Iris pigment epithelial cell (primary cell): ENCODE measurements at regions not wholly inside any gene's neighbourhood (a gene's known extent, or its start where the extent isn't known, plus 50 kb on each side); places are given as distances from the start of the nearest gene placed in this dataset.
A peak's percentile ranks its signal among the peaks of the same experiment; 100 is the strongest.

Experiments used
- DNase-seq: peaks from one replicate; pipeline ENCODE4 v3.0.0-alpha.2; 2011; ENCODE audit warnings: low read depth

DNA sequence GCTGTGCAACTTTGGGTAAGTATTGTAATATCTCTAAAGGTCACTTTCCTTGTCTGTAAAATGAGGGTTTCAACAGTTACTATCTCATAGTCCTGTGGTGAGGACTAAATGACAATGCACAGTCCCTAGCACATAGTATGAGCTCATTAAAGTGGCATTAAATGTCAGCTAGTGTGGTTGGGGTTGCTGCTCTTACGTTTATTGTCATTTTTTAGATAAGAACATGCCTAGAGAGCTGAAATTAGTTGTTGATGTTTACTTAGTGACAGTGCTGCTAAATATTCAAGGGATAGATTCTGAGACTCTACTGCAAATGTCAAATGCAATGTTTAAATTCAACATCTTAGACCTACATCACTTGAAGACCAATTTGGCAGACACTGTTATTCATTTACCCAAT is 356.1 kb upstream of the ETAA1 start:
- DNase-seq: no peak

DNA sequence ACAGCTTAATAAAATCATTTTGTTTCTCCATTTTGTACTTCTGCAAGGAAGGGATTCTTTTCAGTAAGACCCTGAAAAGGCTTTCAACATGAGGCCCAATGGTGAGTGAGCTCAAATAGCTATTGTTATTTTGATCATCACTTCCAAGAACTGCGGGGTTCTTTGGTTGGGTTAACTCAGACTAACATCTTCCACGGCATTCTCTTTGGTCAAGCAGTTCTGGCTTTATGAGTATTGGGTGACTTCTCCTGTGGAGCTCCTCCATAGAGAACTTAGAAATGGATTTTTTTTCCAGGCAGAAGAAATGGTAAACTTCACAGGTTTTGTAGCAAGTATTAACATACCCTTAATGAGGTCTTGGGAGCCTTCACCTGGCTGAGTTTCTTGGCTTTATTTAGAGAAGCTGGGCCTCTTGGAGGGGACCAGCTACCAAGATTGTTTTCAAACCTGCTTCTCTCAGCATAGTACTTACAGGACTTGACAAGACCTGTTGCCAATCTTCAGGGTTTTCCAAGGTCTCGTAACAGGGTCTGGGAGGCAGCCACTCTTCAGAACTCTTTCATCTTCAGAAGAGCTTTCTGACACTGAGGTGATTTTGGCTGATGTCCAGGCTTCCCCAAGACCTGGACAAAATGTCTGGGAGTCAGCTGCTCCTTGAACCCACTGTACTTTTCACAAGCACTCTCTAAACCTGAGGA is 353.2 kb upstream of the ETAA1 start:
- DNase-seq: no peak

DNA sequence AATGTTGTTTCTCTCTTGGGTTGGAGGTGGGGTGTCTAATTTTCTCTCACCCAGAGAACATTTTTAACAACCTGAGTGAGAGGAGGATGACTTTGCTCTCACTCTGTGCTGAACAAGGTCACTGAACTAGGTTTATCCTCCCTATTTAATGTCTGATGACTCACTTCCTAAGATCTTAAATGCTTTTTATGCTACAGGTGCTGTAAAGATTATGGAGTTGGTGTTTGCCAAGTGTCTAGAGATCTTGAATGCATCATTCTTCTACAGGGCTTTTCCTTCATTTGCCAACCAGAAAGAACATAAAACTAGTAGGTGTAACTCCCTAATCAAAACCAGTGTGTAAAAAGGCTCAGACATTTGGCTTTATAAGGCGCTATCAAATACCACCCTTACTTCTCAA is 350.5 kb upstream of the ETAA1 start:
- no peak for DNase-seq

DNA sequence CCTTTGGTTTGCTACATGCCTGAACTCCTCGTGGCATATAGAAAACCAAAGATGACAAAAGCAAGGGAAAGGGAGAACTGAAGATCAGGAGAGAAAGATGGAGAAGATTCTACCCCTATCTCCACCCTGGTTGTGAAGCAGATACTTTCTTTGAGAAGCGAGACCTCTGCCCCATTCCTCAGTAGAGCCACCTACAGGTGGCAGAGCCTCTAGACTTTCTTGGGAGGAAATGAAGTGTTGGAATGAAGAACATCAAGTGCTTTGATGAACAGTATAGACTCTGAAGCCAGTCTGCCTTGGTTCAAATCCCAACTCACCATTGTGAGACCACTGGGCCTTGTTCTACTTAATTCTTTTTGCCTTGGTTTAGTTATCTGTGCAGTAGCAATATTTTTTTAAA is 348.8 kb upstream of the ETAA1 start:
- no peak for DNase-seq

DNA sequence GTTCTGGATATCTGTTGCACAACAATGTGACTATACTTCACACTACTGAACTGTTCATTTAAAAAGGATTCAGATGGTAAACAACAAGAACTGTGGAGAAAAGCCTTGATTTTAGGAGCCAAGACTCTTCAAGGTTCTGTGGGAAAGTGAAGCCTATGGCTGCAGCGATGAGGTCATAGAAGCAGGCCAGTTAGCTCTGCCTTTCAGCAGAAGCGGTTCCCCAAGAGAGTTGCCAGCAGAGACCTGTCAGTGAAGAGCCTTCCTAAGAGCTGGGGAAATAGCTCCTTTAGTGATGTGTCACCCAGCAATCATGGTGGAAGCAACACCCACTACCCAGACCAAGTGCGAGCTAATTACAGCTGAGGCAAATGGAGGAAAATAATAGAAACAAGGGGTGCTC is 346.5 kb upstream of the ETAA1 start:
- peak; percentile 77 for DNase-seq

DNA sequence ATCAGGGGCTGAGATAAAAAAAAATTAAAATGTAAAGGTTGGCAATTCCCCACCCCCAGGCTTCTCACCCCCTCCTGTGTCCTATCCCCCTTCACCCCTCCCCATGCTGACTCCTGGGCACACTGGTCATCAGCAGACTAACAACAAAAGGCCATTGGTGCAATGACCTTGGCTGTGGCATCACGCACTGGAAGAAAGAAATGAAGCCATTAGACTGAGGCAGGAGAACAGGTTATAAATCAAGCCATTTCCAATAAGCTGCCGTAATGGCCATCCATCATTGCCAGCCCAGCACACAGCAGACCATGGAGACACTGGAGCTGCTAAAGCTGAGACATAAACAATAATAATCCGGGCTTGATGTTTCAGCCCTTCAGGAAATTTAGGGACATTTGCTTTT is 342.4 kb upstream of the ETAA1 start:
- no peak for DNase-seq

DNA sequence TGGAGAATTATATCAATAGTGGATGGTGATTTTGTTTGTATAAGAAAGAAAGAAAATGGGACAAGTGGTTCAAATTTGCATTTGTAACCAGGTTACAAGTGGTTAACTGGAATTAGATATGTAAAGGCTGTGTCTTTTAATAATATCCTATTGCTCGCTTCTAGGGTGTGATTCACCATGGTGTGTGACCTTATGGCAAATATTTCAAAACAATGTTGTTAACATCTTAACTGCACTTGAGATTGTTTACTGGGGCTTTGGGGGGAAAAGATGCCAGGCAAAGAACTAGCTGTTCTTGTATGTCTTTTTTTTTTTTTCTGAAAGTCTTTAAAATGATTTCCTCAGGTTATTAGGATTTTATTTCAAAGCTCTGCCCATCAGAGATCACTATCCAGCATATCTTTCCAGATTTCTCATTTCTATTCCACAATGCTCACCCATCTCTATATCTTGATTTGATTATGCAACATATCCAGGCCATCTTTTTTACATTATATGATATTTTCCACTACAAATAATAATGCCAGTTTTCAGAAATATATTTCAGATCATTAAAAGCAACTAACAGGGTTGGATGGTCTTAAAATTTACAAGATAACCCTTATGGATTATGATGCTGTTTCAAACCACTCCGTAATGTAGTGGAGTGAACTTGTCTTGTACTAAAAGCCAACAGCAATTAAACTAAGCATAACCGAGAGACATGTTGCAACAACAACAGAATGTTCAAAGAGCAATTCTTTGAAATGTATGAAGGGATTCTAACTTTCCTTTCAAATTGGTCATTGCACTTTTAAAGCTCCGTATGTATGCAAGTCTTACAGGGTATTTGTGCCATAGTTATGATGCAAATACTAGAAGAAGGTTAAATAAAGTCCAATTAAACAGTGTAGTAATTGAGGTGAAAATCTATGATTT is 341.5 kb upstream of the ETAA1 start:
- peak; percentile 86 for DNase-seq

DNA sequence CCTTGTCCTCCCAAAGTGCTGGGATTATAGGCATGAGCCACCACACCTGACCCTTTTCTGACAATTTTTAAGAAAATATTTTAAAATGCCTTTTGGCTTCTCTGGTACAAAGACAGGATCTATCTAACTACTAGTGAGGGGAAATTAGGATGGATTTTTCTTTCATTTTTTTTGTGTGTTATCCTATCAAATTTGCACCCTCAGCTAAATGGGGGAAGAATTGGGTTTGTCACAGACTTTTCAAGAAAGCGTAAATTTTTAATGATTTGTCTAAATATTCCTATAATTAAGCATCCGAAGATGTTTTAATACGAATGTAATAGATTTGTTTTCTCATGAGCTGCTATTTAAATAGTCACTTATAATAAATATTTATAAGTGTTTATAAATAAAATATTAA is 340.0 kb upstream of the ETAA1 start:
- no peak for DNase-seq

DNA sequence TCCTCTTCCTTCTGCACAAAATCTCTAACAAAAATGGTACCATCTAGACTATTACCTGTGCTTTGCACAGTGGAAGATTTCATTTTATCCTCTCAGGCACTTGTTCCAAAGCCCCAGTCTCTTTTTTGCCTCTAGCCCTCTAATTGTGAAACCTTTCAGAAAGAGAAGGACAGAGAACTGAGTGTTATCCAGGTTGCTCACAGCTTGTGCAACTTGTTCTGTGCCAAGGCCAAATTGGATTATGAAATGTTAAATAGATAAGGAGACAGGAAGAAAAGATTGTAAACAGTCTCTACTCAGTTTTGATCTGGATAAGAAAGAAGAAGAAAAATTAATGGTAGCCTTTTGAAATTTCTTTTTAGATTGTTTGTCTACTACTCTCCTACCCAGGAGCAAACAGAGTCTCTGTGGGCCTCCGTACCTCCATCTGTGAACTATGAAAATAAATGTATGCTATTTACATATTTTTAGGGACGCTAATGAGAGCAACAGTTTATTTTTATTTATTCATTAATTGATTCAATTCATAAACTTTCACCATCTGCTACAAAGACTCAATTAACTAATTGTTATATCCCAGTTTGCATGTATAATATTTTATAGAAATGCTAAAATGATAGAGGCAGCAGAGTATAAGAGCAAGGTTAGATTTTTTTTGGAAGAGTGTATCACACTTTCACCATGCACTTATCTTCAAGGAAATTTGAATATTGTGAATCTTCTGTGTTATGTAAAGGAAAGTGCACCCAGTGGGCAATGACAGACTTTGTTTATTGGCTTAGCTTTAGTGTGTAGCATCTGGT is 339.0 kb upstream of the ETAA1 start:
- DNase-seq: peak; percentile 89

DNA sequence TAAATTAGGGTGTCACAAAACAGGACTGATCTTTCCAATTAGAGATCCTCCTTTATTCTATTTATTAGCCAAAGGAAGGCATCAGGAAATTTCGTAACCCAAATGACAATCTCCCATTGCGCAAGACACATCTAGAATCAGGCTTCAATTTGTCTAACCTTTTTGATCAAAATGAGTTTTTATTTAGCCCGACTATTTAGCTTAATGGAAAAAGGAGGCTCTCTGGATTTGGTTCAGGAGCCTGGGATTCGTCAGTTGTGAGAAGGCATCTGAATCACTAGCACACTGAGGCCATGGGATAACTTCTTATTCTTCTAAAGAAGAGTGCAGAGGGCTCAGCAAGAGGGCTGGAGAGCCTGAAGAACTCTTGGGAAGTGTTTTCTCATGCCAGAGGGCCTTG is 332.1 kb upstream of the ETAA1 start:
- DNase-seq: peak; percentile 30

DNA sequence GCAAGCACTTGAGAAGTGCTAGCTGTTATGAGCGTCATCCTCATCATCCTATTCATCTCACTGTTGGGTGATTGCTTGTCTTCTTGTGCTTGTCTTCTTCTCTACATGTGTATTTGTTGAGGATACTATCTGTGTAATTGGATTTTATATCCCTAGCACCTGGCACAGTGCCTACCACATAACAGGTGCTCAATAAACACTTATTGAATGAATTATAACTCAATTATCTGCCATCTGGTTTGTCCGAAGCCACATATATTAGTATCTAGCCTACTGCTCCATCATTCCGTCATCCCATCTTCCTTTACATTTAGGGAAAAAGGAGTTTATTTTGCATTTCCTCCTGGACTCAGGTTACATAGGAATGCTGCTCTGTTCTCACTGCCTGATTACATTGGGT is 330.4 kb upstream of the ETAA1 start:
- no peak for DNase-seq

DNA sequence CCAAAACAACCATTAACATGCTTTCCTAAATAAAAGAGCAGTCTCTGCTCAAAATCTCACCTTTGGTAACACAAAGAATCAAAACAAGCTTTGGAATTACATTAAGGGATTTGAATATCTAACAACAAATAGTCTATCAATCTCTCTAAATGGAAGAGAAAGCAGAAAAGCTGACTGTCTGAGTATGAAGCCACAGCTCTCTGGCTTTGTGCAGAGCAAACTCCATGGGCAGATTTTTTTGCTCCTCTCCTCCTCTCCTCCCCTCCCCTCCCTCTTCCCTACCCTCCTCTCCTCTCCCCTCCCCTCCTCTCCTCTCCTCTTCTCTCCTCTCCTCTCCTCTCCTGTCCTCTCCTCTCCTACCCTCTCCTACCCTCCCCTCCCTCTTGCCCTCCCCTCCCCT is 329.5 kb upstream of the ETAA1 start:
- no peak for DNase-seq

DNA sequence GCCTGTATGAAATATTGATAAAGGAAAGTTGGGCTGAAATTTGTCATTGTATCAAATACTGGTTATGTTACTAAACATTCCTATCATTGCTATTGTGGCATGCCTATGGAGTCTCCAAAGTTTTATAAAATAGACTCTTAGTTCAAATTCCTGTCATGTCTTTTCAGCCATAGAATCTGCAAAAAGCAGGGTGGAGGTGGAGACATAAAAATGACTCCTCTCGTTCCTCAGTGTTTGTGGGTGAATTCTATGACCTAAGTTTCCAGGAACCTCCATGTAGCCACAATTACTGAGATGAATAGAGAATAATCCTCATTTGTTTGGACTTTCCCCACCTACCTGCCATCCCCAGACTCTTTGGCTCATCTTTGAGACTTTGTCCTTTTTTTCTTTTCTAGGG is 326.3 kb upstream of the ETAA1 start:
- no peak for DNase-seq

DNA sequence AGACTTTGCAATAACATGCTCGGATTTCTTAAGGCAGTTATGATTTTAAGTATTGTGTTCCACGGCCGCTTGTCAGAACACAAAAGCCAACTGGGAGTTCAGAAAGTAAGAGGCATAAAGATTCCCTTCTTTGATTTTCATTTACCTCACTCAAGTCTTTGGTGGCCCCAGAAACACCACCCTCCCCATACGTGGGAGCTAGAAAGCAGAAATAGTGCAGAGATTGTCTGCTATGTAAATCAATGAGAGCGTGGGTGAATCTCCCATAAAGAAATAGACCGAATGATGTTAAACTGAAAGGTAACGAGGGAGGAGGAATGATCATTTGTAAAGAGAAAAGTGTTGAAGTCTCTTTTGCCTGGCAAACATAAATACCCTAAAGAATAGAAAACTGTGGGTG is 322.1 kb upstream of the ETAA1 start:
- DNase-seq: no peak

DNA sequence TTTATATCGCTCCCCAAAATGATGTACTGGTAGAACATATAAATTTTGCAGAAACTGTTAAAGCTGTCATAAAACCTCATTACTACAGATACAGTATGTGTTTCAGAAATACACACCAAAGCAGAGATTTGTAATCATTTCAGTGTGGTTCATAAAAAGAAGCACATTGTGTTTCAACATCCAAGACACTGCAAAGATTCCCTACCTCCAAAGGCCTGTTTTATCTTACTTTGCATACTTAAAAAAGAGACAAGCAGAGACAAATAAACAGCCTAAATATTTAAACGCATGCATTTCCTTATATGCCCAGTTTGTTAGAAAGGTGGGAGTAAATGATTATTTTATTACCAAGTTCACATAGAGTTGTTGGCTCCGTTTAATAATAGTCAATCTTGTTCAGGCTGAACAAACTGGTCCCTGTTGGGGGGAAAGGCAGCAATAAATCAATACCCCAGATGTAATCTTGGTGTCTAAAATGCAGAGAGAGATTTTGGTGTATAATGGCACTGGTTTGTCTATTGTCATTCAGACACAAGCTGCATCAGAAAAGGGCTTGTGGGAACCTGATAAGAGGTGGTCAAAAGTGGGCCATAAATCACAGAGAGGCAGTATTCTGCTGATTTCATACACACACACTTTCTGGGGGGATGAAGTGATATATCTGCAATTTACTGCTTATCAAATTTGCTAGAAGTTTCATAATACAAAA is 321.4 kb upstream of the ETAA1 start:
- DNase-seq: no peak

DNA sequence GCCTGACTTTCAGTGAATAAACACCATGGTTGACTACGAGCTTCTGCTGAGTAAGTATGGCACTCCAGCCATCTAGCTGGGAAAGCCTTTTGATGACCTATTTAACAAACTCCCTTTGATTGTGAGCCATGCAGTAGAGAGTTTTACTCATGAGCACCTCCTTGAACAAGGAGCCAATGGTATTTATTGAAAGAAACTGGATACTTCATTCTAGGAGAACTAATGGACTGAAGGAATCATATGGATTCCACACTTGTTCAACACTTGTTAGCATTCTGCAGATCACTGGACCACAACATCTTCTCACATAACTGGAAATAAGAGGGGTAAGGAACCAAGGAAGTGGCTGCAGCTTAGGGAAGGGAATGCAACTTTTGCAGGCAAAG is 320.9 kb upstream of the ETAA1 start:
- DNase-seq: no peak

DNA sequence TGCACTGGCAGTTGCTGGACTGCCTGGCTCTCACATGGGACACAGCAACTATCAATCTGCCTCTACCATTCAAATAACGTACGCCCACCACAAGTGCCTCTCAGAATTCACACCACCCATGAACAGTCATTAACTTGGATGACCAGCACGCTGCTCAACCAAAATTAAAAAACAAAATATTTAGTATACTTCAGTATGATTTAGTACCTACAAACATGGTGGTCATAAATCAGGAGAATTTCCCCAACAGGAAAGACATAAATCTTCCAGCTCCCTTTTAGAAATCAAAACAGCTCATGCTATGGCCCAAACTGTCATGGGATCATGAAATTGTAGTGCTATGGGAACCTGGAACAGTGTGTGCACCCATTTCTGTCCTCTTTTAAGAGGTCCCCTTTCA is 317.4 kb upstream of the ETAA1 start:
- DNase-seq: no peak

DNA sequence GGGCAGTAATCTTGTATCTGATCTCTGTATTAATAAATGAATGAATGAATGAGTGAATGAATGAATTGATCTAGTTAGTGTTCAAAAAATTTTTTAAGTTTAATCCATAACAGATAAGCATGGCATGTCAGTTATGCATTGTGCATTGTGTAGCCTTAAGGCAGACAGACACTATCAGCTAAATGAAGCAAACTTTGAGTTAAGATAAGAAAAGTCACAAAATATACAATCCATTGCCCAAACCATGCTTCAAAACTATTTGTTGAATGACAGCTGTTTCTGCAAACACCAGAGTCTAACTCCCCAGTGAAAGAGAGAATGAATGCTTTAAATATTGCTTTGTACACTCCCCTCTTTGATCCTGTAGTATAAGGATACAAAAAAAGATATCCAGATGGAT is 314.3 kb upstream of the ETAA1 start:
- no peak for DNase-seq

DNA sequence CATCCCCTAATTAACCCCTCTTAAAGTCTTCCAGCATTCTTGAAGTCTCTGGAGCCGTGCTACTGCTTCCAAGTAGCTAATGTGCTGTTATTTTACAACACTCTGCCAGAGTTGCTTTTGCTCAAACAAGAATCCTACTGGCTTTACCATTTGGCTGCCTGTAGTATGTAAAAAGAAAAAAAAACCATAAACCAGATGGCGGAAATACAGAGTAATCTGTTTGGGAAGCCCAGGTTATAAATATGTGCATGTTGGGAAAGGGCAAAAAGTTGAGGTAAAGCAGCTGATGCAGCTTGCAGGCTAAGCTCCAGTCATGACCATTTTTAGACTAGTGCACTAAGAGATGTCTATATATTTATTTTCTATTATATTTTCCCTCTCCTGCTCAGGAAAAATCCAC is 313.2 kb upstream of the ETAA1 start:
- peak; percentile 13 for DNase-seq

DNA sequence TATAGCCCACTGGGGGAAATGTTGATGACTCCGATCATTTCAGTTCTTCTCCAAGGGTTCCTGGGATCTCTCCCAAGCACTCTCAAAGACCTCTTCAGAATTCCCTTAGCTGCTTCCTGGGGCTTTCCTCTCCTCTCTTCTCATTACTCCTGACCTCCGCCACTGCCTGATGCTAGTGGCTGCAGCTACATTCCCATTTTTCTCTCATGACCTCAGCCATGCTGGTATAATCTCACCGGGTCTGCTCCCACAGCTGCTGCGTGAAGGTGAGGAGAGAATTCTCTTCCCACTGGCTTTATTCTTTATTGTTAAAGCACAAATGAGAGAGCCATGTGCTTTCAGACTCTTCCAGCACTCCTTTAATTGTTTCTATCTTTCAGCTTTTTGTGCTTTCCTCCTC is 312.0 kb upstream of the ETAA1 start:
- DNase-seq: no peak

DNA sequence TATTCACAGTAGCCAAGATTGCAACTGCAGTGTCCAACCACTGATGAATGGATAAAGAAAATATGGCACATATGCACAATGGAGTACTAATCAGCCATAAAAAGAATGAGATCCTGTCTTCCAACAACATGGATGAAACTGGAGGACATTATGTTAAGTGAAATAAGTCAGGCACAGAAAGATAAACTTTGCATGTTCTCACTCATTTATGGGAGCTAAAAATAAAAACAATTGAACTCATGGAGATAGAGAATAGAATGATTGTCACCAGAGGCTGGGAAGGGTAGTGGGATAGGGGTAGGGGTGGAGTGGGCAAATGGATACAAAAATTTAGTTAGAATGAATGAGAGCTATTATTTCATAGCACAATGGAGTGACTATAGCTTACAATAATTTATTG is 305.5 kb upstream of the ETAA1 start:
- DNase-seq: no peak

DNA sequence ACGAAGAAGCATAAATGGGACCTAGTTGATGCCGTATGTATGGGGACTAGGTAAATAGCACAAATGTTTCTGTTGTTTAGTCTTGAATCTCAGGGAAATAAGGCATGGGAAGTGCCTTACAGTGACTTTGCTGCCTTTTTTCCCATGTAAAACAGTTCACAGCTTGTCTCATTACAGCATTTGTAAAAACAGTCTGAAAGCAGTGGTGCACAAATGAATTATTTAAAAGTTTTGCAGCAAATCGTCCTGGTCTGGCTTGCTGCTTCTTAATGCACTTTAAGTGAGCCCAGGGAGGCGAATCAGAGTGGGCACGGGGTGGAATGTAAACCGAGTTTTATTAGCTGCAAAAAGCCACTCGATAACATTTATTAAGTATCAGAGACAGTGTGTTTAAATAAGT is 302.0 kb upstream of the ETAA1 start:
- DNase-seq: no peak
